Psoas muscle (tissue), 7 donors: ENCODE measurements at regions not wholly inside any gene's neighbourhood (a gene's known extent, or its start where the extent isn't known, plus 50 kb on each side); places are given as distances from the start of the nearest gene placed in this dataset.

Source experiments
- ATAC-seq, 4 donors: fragments of 200-7000 bp; cut with Tn5 transposase; one replicate each; pipeline ENCODE4 v1.9.1; 2020; ENCODE audit warnings: moderate library complexity in 3 of 4, mild to moderate bottlenecking in 2 of 4
- DNase-seq, 2 donors: peaks; one replicate each; pipeline ENCODE4 v3.0.0-alpha.2; 2020
- H3K27ac ChIP-seq: fragments of 200-600 bp; one replicate; pipeline ENCODE4 v1.8.0; 2022
- H3K27me3 ChIP-seq, 3 donors: fragments of 200-600 bp in 1 of 3; one replicate each; pipeline versions ENCODE4 v1.6.1 to v1.8.0; 2013 to 2022; ENCODE audit warnings: low read length in 2 of 3, mild to moderate bottlenecking in 2 of 3, moderate library complexity in 1 of 3; ENCODE audit not compliant: insufficient read depth in 3 of 3
- H3K36me3 ChIP-seq, 2 donors: fragments of 200-600 bp in 1 of 2; one replicate each; pipeline versions ENCODE4 v1.6.1 to v1.8.0; 2013 to 2022; ENCODE audit warnings: low read depth in 1 of 2, mild to moderate bottlenecking in 1 of 2, moderate library complexity in 1 of 2; ENCODE audit not compliant: insufficient read depth in 1 of 2
- H3K4me1 ChIP-seq: fragments of 200-600 bp; one replicate; pipeline ENCODE4 v1.8.0; 2022
- H3K4me3 ChIP-seq: fragments of 200-600 bp; one replicate; pipeline ENCODE4 v1.8.0; 2022; ENCODE audit warnings: mild to moderate bottlenecking
- H3K9me3 ChIP-seq: fragments of 200-600 bp; one replicate; pipeline ENCODE4 v1.8.0; 2022
- WGBS, 3 donors: extraction: QIAGEN DNeasy Blood & Tissue Kit; methylation state at CpG; one replicate each; pipeline versions ENCODE4 v1.1.6 to v1.1.7; 2013; 5-methylcytosine and 5-hydroxymethylcytosine counted together
- intact Hi-C, 2 donors: fragments of 100-400 bp; cut with DNase I; formaldehyde crosslinking; loops; one replicate each; pipeline versions ENCODE4 v1.11.0 to v1.14.2; 2022
- TF ChIP-seq, protein P1 (sequence below): fragments of 200-600 bp; IDR thresholded peaks from one replicate; pipeline ENCODE4 v1.8.0; 2022; ENCODE audit warnings: antibody characterized with exemption
- donor health status: healthy with polysubstance abuse.
- donor health status: DM: no; HTN: no; CAD: no; lungs with moderate emphysema.
- donor health status: Bipolar disorder and iron deficiency.
- donor health status: healthy.
- donor health status: DM: yes; HTN: yes; CAD: no.
- donor health status: DM: no; HTN: no; CAD: no.
- donor health status: DM: yes; HTN: yes; CAD: no.

DNA sequence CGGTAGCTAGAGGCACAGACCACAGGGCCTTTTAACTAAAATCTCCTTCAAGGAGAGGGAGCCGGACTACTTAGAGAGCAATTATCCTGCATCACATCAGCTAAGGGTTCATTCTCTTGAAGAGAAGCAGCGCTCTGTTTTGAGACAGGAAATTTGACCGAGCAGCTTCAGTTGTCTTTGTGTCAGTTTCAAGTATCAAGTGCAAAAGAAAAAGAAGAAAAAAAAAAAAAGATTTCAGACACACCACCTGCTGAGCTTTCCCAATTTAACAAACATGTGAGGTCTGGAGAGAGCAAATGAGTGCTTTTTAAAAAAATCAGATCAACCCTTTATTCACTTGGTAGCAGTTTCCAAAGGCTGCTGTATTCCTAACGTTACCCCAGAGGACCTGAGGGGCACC, 273.5 kb upstream of the POU3F2 start:
- no peaks in the 10 kb centered on the region for H3K9me3 ChIP-seq
- H3K36me3 ChIP-seq: no peaks in the 10 kb centered on the region
- WGBS, 3 donors: 66 to 78% (median 68%) methylated on average over 5 of the region's 5 CpGs
- intact Hi-C loops: no loop called here
- DNase-seq: no peak
- TF ChIP-seq, protein P1, sequence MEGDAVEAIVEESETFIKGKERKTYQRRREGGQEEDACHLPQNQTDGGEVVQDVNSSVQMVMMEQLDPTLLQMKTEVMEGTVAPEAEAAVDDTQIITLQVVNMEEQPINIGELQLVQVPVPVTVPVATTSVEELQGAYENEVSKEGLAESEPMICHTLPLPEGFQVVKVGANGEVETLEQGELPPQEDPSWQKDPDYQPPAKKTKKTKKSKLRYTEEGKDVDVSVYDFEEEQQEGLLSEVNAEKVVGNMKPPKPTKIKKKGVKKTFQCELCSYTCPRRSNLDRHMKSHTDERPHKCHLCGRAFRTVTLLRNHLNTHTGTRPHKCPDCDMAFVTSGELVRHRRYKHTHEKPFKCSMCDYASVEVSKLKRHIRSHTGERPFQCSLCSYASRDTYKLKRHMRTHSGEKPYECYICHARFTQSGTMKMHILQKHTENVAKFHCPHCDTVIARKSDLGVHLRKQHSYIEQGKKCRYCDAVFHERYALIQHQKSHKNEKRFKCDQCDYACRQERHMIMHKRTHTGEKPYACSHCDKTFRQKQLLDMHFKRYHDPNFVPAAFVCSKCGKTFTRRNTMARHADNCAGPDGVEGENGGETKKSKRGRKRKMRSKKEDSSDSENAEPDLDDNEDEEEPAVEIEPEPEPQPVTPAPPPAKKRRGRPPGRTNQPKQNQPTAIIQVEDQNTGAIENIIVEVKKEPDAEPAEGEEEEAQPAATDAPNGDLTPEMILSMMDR: no peak
- H3K4me1 ChIP-seq: no peaks in the 10 kb centered on the region
- no peak for ATAC-seq
- H3K27ac ChIP-seq: no peak overlapping the region
- no peaks in the 10 kb centered on the region for H3K27me3 ChIP-seq
- H3K4me3 ChIP-seq: no peak overlapping the region

DNA sequence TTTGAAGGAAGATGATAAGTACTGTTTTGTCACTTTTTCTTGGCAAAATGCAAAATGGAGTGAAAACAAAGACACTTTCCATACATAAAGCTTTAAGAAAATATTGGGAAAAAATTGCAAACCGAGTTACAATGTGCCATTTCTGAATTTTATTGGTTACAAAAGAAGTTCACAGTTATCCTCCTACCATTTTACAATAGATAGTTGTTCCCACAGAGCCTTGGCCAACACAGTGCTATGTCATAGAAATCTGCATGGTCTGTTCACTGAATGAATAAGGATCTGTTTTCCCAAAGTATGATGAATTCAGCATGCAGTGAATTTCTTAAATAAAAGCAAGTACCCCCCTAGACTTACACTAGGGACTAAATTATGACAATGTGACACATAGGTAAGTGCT, 268.2 kb upstream of the POU3F2 start:
- Histone ChIP-seq H3K27me3 (no peaks in the 10 kb centered on the region), H3K4me1 (no peaks in the 10 kb centered on the region), H3K36me3 (no peaks in the 10 kb centered on the region), H3K4me3 (no peak overlapping the region), H3K27ac (no peak overlapping the region), H3K9me3 (no peaks in the 10 kb centered on the region)
- ATAC-seq (no peak), DNase-seq (no peak)
- TF ChIP-seq, protein P1: no peak
- intact Hi-C loops: no loop called here
- 32 to 49% (median 39%) methylated on average over 1 of the region's 1 CpG for WGBS, 3 donors

DNA sequence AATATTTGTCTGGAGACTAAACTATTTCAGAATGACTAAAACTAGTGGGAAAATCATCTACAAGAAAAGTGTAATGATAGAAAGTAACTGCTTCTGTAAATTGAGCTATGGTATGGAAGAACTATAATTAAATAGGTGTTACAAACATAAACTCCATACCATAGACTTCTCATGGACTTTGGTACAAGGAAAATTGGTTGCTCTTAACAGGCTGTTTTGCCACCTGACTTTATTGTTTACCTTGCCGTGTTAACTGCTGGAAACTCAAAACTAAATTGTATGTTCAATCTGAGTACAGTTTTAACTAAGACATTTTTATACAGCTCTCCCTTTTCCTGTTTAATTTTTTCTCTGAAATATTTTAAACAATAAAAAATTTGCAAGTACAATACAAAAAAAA, 261.8 kb upstream of the POU3F2 start:
- Histone ChIP-seq H3K27ac (no peak overlapping the region), H3K4me3 (no peak overlapping the region), H3K4me1 (no peaks in the 10 kb centered on the region), H3K27me3 (no peaks in the 10 kb centered on the region), H3K36me3 (no peaks in the 10 kb centered on the region), H3K9me3 (no peaks in the 10 kb centered on the region)
- intact Hi-C loops: no loop called here
- TF ChIP-seq, protein P1: no peak
- ATAC-seq (no peak), DNase-seq (no peak)
- WGBS, 3 donors: 73 to 91% (median 82%) methylated on average over 1 of the region's 1 CpG

DNA sequence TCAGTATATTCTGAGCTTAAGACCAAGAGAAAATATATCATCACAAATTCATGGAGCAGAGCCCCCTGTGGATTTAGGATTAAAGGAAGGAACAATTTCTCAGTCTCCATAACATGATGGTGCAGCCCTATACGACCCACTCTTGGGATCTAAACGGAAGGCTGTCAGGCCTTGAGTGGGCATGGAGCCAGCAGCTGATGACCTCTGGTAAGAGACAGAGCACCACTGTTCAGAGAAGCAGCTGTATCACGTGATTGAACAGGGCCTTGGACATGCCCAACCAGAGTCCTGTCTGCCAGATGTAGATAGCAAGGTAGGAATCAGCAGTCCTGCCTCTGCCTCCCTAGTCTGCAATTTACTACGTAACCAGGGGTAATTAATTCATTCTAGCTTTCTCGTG, 259.4 kb upstream of the POU3F2 start:
- intact Hi-C loops: no loop called here
- Histone ChIP-seq H3K9me3 (no peaks in the 10 kb centered on the region), H3K36me3 (no peaks in the 10 kb centered on the region), H3K4me1 (no peaks in the 10 kb centered on the region), H3K27me3 (no peaks in the 10 kb centered on the region), H3K4me3 (no peak overlapping the region), H3K27ac (no peak overlapping the region)
- ATAC-seq: no peak
- TF ChIP-seq, protein P1: no peak
- no peak for DNase-seq
- WGBS, 3 donors: 35 to 45% (median 37%) methylated on average over 5 of the region's 5 CpGs

DNA sequence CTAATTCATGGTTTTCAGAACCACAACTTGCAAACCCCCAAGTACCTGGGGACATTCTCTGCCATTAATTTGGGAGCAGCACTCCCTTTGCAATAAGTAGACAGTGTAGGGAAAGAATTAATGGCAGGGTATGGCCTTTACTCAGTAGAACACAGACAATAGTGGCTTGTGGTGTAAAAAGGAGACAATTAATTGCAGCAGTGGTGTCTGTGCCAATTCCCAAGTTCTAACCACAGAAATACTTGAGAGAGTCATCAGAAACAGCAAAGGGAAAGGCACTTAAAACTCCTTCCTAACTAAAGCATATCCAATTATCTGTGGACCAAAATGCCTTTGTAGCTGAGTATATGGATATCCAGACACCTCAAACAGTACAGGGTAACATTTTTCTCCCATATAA, 257.6 kb upstream of the POU3F2 start:
- no peak overlapping the region for H3K27ac ChIP-seq
- intact Hi-C loops: no loop called here
- H3K27me3 ChIP-seq: no peaks in the 10 kb centered on the region
- no peaks in the 10 kb centered on the region for H3K9me3 ChIP-seq
- H3K36me3 ChIP-seq: no peaks in the 10 kb centered on the region
- no peak overlapping the region for H3K4me3 ChIP-seq
- ATAC-seq (no peak), DNase-seq (no peak)
- TF ChIP-seq, protein P1: no peak
- H3K4me1 ChIP-seq: no peaks in the 10 kb centered on the region
